IPS-11a (cell line): ENCODE measurements at regions not wholly inside any gene's neighbourhood (a gene's known extent, or its start where the extent isn't known, plus 50 kb on each side); places are given as distances from the start of the nearest gene placed in this dataset.
"Not testable (repeated sequence)": the region's sequence is repeated elsewhere in the genome, so short reads cannot be mapped to it uniquely, and the experiment has no call there.

Experiments
- H3K4me3 ChIP-seq: one replicate; pipeline ENCODE4 v1.5.1; 2013; ENCODE audit warnings: low read depth, low read length, control low read depth

DNA sequence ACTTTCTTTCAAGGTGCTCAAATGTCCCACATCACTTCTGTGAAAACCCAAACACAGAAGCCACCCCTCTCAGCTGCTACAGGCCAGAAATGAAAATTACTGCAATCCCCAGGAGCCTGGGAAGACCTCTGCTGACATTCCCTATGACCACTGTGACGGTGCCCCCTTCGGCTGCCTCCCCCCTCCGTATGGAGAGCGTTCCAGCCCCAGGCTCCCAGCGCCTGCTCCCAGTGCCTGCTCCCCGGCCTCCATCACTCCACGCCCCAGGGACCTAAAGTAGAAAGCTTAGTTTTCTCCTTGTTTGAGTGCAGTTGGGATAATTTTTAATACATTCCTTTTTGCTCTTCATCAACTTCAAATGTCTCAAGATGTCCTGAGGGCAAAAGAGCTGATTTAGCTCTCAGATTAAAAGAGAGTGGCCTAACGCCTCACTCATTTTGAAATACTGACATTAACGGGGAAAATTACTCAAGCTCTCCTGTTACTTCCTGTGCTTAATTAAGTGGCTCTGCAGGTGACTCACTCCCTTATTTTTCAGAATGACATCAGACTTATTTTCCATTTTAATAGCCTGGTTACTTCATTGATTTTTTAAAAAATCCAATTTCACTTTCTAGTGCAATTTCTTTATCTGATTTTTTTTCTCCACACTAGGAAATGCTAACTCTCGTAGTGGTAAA is 112.8 kb upstream of the PLGLB2 start:
- not testable (repeated sequence) for H3K4me3 ChIP-seq

DNA sequence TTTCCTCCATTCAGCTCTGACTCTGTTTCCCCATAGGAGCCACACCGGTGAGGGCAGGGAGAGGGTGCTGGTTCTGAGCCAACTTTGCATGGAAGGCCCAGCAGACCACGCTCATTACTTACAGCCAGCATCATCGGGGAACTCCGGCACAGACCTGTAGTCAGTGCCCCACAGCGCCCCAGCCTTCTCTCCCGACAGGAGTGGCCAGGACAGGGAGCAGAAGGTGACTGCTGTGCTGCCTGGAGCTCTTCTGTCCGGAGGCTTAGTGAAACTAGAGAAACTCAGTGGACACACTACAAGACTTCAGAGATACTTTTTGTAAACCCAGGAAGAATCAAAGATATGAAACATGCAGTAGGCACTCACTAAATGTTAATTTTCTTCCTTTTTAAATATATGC is 111.6 kb upstream of the PLGLB2 start:
- not testable (repeated sequence) for H3K4me3 ChIP-seq

GRCh38 chr2:87636735-87637134 is 111.2 kb upstream of the PLGLB2 start:
- H3K4me3 ChIP-seq: not testable (repeated sequence)

DNA sequence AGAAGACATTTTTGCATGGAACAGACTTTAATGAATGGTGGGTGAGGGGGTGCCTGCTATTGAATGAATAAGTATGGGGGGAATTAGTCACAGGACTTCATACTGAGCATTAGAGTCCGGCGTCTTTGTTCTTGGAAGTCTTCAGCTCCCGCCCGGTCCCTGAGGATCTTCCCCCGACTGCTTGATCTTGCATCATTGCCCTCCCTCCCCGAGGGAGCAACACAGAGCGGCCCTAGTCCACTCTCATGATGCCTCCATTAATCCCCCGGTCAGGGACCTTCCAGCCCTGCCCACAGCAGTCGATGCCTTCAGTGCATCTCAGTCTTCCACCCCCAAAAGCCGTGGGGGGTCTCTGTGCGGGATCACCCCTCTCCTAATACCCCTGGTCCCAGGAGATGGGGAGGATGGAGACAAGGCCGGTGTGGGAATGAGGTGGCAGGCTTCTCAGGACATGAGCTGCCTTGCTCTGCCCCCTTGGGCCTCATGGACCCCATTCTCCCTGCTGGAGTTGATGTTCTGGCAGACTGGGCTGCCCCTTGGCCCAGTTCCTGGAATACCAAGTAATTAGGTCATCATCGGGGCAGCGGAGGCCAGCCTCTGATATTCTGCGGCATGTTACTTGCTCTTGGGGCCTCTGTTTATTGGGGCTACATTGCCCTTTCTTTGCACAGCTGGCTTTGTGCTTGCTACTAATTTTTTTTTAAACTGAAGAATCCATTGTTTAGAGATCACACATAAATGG is 110.5 kb upstream of the PLGLB2 start:
- not testable (repeated sequence) for H3K4me3 ChIP-seq

GRCh38 chr2:87638114-87638807 is 109.6 kb upstream of the PLGLB2 start:
- not testable (repeated sequence) for H3K4me3 ChIP-seq

DNA sequence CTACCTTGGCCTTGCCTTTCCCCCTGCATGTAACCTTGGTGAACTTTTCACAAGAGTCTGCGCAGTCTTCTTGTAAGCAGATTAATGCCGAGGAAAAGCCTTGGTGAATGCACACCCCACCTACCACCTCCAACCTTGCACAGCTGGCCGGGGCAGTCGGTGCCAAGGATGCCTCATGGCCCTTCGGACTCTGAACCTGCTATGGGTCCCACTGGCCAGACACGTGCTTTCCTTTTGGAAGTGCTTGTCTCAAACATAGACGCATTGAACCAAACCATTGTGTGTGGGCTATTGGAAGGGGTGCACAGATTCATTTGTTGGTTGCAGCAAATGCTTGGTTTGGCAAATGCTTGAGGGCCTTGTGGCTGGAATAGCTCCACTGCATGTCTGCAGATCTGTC is 109.0 kb upstream of the PLGLB2 start:
- not testable (repeated sequence) for H3K4me3 ChIP-seq

DNA sequence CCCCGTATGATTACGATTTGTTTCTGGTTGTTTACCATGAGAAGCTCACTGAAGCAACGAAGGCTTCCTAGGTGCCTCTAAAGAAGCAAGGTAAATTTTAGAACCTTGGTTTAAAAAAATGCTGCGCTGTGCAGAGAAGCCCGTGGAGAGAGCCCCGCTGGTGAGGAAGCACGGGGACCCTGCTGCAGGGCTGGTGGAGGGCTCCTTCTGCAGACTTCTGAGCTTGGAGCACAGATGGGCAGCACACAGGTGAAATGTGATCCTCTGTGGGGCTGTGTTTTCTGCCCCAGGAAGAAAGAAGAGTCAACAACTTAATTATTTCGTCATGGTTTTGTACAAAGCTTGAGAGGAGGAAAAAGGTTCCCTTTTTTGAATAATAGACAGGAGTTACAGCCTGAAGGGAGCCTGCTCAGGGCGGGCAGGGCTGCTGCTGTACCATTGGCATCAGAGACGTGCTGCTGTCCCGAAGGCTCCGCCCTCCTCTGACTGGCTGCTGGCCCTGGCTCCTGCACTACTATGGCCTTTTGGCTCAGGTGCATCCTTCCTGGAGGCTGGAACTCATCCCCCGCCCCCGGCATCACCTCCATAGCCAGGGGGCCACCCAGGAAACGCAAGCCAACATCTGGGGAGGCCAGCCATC is 108.0 kb upstream of the PLGLB2 start:
- not testable (repeated sequence) for H3K4me3 ChIP-seq

- not testable (repeated sequence) for H3K4me3 ChIP-seq
These were observed 106.8 kb upstream of the PLGLB2 start for GRCh38 chr2:87640961-87641563.

DNA sequence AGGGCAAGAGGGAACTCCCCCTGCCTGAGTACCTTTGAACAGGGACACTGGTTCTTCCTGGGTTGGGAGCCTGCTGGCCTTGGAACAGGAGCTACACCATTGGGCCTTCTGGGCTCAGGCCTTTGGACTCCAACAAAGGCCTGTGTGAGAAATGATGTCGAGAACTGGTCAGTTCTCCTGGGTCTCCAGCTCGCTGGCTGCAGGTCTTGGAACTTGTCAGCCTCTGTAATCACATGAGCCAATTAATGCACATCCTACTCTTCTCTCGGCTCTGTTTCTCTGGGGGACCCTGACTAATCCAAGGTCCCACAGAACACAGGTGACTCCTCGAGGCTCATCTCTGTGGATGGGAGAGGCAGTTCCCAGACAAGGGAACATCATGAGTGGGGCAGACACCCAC is 104.7 kb upstream of the PLGLB2 start:
- not testable (repeated sequence) for H3K4me3 ChIP-seq

GRCh38 chr2:87647737-87648498 is 100.0 kb upstream of the PLGLB2 start:
- not testable (repeated sequence) for H3K4me3 ChIP-seq

- not testable (repeated sequence) for H3K4me3 ChIP-seq
These were observed 99.1 kb upstream of the PLGLB2 start for GRCh38 chr2:87648815-87649214.

- not testable (repeated sequence) for H3K4me3 ChIP-seq
These were observed 98.0 kb upstream of the PLGLB2 start for GRCh38 chr2:87649871-87650270.

GRCh38 chr2:87650837-87651236 is 97.0 kb upstream of the PLGLB2 start:
- not testable (repeated sequence) for H3K4me3 ChIP-seq

DNA sequence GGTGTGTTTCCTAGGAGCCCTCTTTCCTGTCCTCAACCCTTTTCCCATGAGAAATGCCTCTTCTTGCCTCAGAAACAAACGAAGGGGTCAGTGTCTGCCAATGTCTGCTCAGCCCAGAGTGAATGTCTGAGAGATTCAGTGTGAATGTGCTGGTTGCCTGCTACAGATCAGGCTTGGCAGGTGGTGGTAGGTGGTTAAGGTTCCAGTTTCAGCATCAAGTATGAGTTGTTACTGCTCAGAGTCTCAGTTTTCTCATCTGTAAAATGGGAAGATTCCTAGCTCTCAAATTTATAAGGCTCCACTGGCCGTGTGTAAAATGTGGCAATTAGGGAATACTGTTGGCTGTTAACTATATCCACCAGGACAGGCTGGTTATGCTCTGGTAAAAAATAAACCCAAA is 96.3 kb upstream of the PLGLB2 start:
- H3K4me3 ChIP-seq: not testable (repeated sequence)

GRCh38 chr2:87653373-87653772 is 94.5 kb upstream of the PLGLB2 start:
- not testable (repeated sequence) for H3K4me3 ChIP-seq

DNA sequence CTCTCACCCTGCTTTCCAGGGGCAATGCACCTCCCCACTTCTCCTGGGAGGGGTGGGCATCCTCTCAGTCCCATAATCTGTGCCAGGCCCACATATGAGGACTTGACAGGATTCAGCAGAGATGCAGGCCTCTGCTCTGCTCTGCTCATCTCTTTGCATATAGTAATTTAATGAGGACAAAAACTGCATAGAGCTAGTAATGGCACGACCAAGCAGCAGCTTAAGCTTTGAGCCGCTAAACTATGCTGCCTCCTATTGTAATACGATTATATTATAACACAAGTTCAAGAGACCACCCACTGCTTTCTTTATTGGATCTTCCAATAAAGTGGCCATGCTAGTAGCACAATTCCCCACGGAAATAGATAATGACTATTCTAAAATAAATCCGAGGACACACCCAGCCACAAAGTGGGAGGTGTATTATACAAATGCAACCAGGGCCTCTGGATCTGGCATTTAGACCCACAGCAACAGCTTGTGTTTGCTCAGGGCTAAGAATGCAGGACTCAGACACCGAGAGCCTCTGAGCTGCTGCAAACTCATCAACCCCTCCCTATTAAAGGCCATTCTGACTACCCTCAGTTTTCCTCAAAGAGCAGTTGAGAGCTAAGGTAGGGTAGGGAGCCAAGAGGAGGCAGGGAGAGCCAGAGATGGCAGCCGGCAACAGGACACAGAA is 93.6 kb upstream of the PLGLB2 start:
- H3K4me3 ChIP-seq: not testable (repeated sequence)

DNA sequence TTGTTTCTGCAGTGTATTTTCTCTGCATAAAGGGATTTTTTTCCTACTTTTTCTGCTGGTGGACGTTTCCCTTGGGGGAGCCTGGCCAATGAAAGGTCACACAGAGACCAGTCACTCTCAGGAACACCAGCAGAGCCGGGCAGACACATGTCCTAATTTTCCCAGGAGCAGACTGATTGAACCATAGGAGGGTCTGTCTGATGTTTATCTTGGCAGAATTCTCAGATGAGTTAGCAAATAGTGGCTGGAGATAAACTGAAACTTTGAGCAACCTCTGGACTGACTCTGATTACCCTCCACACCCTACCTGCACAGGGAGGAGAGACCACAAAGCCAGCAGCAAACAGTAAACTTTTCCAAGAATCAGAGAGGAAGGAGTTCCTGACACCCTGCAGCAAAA is 90.0 kb upstream of the PLGLB2 start:
- not testable (repeated sequence) for H3K4me3 ChIP-seq

DNA sequence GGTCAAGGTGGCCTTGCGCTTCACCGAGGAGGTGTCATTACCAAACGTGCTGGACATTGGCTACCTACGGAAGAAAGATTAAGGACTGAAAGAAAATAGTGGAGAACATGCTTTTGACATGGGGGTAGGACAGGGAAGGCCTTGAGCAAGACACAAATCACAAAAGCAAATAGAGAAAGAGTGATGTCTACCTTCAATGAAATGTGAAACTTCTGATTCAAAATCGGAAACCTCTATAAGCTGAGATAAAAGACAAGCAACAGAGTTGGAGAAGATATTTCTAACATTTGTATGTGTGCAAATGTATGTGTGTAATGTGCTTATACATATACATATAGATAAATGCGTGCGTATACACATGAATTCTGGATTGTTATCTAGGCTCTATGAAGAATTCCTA is 89.5 kb upstream of the PLGLB2 start:
- H3K4me3 ChIP-seq: not testable (repeated sequence)

DNA sequence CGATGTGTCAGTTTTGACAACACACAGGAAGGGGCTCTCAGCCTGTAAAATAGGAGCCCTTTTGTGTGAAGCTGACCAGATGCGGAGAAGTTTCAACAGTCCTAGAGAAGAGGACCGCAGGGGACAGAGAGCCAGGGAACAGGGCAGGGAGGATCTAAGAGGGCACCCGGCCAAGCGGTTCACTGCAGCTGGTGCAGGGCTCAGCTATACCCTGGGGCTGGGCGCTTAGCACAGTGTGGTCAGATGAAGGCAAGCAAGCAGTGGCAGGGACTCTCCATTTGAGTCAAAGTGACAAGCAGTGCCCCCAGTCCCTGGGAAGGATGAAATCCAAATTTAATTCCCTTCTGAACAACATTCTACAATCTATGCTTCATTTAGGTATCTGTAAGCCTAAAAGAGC is 88.9 kb upstream of the PLGLB2 start:
- not testable (repeated sequence) for H3K4me3 ChIP-seq

GRCh38 chr2:87660164-87660563 is 87.7 kb upstream of the PLGLB2 start:
- not testable (repeated sequence) for H3K4me3 ChIP-seq
